22Rv1 (cell line): ENCODE measurements at regions not wholly inside any gene's neighbourhood (a gene's known extent, or its start where the extent isn't known, plus 50 kb on each side); places are given as distances from the start of the nearest gene placed in this dataset.

Experiments
- H3K27ac ChIP-seq: fragments of 450-650 bp; 2 replicates; pipeline ENCODE4 v1.5.1; 2017
- ZFX ChIP-seq: fragments of 450-650 bp; IDR thresholded peaks from 2 replicates; pipeline ENCODE4 v1.6.1; 2017; ENCODE audit warnings: antibody characterized with exemption, borderline replicate concordance
- TF ChIP-seq, protein P1 (sequence below): fragments of 450-650 bp; IDR thresholded peaks from 2 replicates; pipeline ENCODE4 v1.5.1; 2017; ENCODE audit warnings: mild to moderate bottlenecking

- TF ChIP-seq, protein P1, sequence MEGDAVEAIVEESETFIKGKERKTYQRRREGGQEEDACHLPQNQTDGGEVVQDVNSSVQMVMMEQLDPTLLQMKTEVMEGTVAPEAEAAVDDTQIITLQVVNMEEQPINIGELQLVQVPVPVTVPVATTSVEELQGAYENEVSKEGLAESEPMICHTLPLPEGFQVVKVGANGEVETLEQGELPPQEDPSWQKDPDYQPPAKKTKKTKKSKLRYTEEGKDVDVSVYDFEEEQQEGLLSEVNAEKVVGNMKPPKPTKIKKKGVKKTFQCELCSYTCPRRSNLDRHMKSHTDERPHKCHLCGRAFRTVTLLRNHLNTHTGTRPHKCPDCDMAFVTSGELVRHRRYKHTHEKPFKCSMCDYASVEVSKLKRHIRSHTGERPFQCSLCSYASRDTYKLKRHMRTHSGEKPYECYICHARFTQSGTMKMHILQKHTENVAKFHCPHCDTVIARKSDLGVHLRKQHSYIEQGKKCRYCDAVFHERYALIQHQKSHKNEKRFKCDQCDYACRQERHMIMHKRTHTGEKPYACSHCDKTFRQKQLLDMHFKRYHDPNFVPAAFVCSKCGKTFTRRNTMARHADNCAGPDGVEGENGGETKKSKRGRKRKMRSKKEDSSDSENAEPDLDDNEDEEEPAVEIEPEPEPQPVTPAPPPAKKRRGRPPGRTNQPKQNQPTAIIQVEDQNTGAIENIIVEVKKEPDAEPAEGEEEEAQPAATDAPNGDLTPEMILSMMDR = no peak
- TF ChIP-seq ZFX = no peak
- H3K27ac ChIP-seq = no peak overlapping the region
Measured at GRCh38 chr12:75738486-75738885, 227.1 kb upstream of the KRR1 start.

DNA sequence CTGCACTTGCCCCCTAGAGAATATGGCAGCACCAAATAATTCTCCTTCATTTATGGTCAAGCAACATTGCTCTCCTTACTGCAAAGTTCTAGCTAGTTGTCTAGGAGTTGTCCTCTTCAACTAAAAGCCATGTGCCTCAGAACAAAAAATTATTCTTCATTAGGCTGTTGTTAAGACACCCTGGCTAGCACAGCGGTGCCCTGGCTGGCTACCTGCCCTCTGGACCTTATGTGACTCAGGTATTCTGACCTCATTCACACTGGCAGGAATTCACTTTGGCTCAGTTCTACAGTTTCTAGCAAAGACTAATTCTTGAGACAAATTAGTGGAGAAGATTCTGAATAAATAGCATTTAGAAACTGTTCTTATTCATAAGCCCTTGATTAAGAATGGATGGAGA is 224.4 kb upstream of the KRR1 start:
- no peak overlapping the region for H3K27ac ChIP-seq

DNA sequence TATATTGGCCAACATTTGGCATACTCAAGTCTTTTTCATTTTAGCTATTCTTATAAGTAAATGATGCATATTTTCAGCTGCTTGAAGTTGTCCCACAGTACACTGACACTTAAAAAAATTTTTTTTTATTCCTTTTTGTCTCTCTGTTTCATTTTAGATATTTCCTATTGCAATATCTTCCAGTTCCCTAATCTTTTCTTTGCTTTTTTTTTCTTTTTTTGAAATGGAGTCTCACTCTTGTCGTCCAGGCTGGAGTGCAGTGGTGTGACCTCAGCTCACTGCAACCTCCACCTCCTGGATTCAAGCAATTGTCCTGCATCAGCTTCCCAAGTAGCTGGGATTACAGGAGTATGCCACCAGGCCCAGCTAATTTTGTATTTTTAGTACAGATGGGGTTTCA is 217.4 kb upstream of the KRR1 start:
- TF ChIP-seq ZFX = no peak
- TF ChIP-seq, protein P1 = no peak
- H3K27ac ChIP-seq = no peak overlapping the region

More for the DNA sequence above, 224.4 kb upstream of the KRR1 start:
- TF ChIP-seq, protein P1 = no peak
- no peak for TF ChIP-seq ZFX

- TF ChIP-seq, protein P1 = no peak
- TF ChIP-seq ZFX = no peak
- H3K27ac ChIP-seq = no peak overlapping the region
Measured at GRCh38 chr12:75727577-75727976, 216.2 kb upstream of the KRR1 start.

DNA sequence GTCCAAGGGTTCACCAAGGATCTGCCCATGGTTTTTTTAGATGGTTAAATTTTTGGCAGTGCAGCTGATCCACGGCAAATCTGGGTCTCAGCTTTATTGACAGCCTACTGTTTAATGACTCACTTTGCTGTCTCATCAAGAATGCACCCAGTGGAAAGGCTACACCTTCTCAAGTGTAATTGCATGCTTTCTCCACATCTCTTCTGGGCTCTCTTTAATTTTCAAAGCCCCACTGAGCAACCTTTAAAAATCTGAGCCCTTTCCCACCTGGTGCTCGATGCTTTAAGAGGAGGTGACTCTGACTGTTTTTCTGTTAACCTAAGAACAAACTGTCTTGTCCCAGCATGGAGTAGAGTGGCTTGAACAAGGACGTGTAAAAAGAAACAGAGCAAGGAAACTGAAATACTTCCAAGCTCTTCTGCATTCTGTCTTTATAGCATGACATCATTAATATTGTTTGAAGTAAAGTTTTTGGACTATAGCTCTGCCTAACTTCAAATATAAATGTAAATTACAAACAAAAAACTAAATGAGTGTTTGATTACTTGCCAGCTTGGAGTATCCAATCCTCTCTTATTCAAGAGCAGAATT is 214.2 kb upstream of the KRR1 start:
- H3K27ac ChIP-seq = no peak overlapping the region
- TF ChIP-seq, protein P1 = no peak

- TF ChIP-seq, protein P1 = no peak
- no peak for TF ChIP-seq ZFX
- no peak overlapping the region for H3K27ac ChIP-seq
Measured at GRCh38 chr12:75724928-75725312, 213.5 kb upstream of the KRR1 start.

DNA sequence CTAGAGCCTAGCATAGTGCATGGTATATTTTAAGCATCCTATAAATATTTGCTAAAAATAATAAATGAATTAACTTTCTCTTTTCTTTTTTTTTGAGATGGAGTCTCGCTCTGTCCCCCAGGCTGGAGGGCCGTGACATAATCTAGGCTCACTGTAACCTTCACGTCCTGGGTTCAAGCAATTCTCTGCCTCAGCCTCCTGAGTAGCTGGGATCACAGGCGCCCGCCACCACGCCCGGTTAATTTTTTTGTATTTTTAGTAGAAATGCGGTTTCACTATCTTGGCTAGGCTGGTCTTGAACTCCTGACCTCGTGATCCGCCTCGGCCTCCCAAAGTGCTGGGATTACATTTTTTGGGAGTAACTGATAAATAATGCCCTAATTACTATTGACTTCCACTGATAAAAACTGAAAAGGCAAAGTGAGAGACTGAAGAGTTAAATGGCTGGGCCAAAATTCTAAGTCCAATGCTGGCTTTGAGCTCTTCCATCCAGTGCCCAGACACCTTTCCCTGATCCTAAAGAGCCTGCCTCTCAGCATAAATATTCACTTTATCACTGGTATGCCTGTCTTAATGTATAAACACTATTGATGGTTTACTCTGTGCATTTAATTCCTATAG is 213.0 kb upstream of the KRR1 start:
- no peak overlapping the region for H3K27ac ChIP-seq

More for the DNA sequence above, 213.0 kb upstream of the KRR1 start:
- no peak for TF ChIP-seq ZFX
- TF ChIP-seq, protein P1 = no peak
